GM21529 (cell line): ENCODE measurements at regions not wholly inside any gene's neighbourhood (a gene's known extent, or its start where the extent isn't known, plus 50 kb on each side); places are given as distances from the start of the nearest gene placed in this dataset.

Experiments used
- ATAC-seq: cut with Tn5 transposase; IDR thresholded peaks from one replicate; pipeline ENCODE4 v1.9.1; 2021; ENCODE audit not compliant: unreplicated experiment

- no peak for ATAC-seq
Measured at GRCh38 chr13:34294483-34295129, 476.7 kb downstream of the RFC3 start.

- no peak for ATAC-seq
Measured at GRCh38 chr13:34300559-34300958, 482.6 kb downstream of the RFC3 start.

DNA sequence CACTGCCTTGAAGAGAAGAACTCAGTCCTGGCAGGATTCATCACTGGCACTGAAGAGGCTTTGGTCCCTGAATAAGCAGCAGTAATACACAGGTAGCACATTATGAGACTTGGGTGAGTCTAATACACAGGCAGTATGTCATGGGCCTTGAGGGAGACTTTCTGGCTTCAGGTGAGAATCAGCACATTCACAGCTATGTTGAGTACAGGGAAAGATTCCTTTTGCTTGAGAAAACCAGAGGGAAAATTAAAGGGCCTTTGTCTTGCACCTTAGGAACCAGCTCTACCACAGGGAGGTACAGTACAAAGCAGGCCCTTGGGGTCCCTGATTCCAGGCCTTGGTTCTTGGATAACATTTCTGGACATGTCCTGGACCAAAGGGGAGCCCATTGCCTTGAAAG, 484.6 kb downstream of the RFC3 start:
- no peak for ATAC-seq

- no peak for ATAC-seq
Measured at GRCh38 chr13:34303346-34303745, 485.4 kb downstream of the RFC3 start.

DNA sequence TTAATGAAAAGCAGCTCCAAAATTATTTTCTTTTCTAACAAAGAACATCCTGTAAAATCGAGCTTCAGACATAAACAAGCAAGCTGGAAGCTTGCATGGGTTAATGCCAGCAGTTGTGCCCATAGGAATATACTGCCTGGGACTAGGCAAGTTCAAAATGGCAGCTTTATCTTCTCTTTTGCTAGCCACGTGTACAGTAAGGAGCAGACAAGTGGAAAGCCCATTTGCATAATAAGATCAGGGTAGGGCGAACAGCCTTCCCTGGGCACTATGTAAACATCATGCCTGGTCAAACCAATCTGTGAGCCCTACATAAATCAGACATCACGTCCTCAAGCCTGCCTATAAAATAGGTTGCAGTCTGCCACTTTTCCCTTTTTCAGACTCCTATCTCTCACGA, 489.7 kb downstream of the RFC3 start:
- ATAC-seq, result no peak

- ATAC-seq, result no peak
Measured at GRCh38 chr13:34308725-34309124, 490.8 kb downstream of the RFC3 start.

DNA sequence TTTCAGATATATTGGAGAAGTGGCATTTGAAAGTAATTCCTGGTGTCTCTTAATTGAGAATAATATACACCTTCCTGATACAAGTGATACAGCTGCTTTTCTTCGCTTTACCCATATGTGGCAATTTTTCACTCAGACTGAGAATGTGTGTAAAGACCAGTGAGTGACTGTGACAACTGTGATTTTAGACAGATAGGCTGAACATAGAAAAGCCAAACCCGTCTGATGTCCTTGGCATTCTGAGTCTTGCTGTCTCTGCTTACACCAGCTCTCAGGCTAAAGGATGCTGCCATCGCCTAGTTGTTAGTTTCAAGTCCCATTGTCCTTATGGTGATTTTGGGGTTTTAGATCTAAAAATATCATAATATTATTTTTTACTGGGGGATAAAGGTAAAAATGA, 492.6 kb downstream of the RFC3 start:
- no peak for ATAC-seq

DNA sequence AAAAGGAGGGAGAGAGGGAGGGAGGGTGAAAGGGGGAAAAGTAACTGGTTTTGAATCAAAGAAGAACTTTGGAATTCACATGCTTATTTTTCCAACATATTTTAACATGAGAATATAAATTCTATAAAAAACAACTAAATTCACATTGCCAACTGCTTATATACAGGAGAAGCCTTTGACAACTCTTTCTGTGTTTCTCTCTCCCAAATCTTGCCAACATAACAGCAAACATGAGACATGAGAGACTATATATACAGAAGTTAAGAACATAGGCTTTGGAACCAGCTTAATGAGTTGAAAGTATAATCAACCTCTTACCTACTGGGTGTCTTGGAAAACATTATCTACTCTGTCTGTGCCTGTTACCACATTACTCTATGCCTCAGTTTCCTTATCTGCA, 493.3 kb downstream of the RFC3 start:
- ATAC-seq, result no peak

- ATAC-seq, result no peak
Measured at GRCh38 chr13:34312578-34312977, 494.6 kb downstream of the RFC3 start.

DNA sequence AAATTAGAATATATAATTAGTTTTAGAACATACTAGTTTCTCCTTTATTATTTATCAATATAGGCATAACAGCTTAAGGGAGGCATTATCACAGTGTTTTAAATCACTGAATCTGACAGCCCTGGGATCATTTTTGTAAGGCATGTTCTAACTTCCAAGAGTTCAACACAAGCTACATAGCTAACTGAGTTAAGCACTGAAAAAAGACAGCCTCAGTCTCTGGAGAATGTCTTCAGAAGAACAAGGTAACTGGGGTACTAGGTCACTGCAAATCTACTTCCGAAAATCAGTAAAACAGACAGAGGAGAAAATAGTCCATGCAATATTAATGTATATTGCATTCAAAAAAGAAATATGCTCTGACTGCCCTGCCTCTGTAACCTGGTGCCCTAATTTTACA, 502.1 kb downstream of the RFC3 start:
- ATAC-seq, result no peak

- ATAC-seq, result no peak
Measured at GRCh38 chr13:34322014-34322742, 504.2 kb downstream of the RFC3 start.

GRCh38 chr13:34322743-34323074, 504.8 kb downstream of the RFC3 start:
- no peak for ATAC-seq

GRCh38 chr13:34335014-34336007, 517.4 kb downstream of the RFC3 start:
- no peak for ATAC-seq

- ATAC-seq, result no peak
Measured at GRCh38 chr13:34338102-34338501, 520.2 kb downstream of the RFC3 start.

DNA sequence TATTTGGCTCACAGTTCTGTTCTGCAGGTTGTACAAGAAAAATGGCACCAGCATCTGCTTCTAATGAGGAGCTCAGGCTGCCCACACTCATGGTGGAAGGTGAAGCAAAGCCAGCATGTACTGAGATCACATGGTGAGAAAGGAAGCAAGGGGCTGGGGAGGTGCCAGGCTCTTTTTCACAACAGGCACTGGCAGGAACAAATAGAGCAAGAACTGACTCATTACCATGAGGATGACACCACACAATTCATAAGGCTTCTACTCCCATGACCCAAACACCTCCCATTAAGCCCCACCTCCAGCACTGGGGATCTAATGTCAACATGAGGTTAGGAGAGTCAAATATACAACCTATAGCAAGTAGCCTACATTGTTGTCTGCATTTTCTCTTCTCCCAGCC, 522.6 kb downstream of the RFC3 start:
- no peak for ATAC-seq

- ATAC-seq, result no peak
Measured at GRCh38 chr13:34343413-34343940, 525.5 kb downstream of the RFC3 start.

DNA sequence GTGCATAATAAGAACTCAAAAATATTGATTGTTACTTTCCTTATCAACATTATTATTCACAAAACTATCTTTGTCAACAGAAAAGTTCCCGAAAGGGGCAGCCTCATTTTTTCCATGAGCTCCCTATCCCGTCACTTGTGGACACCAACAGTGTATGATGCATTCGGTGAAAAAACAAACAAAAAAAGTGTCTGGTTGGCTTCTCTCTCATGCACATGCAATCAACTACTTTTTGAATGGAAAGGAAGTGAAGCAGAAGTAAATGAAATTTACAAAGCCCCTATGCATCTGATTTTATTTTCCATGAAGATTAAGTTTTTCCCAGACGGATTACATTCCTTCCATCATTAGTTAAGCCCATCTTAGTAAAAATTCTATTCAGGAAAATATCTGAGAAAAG, 526.9 kb downstream of the RFC3 start:
- no peak for ATAC-seq

DNA sequence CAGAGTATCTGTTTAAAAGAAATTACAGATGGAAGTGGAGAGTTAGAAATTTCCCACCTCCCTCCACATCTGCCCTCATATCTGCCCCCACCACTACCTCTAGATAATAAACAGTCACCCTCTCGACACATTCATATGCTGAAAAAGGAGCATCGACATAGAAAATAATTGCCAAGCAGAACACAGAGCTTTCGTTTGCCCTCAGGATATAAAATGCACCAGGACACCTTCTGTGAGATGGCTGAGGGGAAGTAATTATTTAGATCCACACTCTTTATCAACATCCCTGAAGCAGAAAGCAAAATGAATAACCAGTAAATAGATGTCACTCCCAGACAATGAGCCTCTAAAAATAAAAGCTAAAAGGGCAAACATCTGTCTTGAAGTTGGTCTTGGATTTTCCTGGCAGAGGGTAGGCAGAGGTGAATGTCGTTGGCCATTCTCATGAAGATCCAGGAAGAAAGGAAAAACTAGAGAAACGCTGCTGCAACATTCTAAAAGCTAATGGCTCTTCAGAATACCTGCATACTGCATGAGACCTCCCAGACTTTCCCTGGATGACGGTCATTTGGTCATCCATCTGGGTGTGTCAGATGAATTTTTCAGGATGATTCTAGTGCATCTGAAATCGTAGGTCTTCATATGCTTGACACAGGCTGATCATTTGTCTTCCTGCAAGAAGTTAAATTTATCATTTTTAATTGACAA, 527.5 kb downstream of the RFC3 start:
- ATAC-seq, result no peak

DNA sequence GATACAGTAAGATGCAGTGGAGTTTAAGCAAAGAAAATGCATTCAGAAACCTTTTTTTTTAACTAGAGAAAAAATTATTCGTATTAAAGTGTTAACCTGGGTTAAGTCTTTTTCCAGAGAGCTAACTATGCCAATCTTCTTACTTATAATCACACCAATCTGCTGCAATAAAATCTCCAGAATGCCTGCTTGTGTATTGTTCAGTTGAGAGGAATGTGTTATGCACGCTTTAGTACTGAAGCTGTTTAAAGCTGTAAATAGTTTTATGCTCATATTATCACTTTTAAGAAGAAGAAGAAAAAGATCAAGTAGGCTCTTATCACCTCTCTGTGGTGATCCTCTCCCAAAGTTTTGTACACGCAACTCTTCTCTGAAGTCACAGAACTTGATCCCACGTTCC, 528.7 kb downstream of the RFC3 start:
- ATAC-seq, result no peak

DNA sequence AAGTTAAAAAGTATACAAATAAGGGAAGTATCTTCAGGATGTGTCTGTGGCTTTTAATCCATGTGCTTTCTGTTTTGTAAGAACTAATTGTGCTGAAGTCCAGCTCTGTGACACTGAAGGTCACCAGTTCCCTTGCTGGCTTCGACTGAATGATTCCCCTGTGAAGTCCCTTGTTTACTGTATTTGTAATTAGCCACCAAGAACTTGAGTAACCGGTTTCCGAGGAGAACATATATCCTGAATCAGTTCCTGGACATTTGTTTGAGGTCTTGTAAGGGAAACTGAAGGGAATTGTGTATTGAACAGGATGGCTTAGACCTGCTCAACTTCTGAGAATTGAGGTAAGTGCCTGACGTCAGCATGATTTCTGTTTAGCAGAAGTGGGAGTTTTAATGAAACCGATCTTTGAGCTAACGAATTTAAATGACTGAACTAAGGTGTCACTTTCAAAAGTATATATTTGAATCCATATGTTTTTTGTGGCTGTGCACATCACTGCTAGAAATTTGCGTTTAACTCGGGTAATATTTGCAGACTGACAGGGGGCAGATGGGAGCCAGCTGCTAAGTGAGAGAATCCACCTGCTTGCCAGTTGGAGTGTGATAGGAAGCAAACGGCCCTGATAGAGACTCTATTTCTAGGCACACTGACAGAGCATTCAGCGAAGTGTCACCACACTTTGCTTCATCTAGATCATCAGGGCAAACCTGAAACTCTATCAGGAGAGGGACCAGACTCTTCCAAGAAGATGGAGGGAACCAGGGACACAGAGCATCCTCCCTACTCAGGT, 530.0 kb downstream of the RFC3 start:
- ATAC-seq, result no peak
